ENCODE measurements at regions not wholly inside any gene's neighbourhood (a gene's known extent, or its start where the extent isn't known, plus 50 kb on each side); places are given as distances from the start of the nearest gene placed in this dataset.

DNA sequence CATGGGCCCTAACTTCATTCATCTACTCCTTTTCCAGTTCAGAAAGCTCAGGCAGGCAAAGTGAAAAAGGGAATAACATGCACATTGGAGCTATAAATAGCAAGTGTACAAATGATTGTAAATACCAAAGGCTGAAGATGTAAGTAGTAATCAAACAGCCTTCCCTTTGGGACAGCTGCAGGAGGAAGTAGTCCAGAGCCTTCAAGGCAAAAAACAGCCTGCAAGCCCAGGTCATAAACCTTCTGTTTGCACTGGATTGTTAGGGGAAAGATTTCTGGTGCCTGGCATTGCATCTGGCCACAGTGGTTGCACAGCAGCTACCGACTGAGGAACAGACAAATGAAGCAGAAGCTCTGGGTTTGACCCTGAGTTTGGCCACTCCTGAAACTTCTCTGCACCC, 98.6 kb upstream of the PMFBP1 start:
- no peaks in the 10 kb centered on the region for H3K79me2 ChIP-seq (replicated peaks; ENCODE audit: insufficient read depth, low read length)
- no peaks in the 10 kb centered on the region for H3K27me3 ChIP-seq (ENCODE audit: insufficient read depth, low read depth, low read length)
- no peak overlapping the region for H3K27ac ChIP-seq (ENCODE audit: low read length)
- no peaks in the 10 kb centered on the region for H3K9me2 ChIP-seq (ENCODE audit: insufficient read depth, low read length)
- H3K9ac ChIP-seq (ENCODE audit: low read length): no peak overlapping the region
- H3F3A ChIP-seq (ENCODE audit: insufficient read depth, low read length, poor library complexity, severe bottlenecking): no peaks in the 10 kb centered on the region
- TF ChIP-seq, protein P1, sequence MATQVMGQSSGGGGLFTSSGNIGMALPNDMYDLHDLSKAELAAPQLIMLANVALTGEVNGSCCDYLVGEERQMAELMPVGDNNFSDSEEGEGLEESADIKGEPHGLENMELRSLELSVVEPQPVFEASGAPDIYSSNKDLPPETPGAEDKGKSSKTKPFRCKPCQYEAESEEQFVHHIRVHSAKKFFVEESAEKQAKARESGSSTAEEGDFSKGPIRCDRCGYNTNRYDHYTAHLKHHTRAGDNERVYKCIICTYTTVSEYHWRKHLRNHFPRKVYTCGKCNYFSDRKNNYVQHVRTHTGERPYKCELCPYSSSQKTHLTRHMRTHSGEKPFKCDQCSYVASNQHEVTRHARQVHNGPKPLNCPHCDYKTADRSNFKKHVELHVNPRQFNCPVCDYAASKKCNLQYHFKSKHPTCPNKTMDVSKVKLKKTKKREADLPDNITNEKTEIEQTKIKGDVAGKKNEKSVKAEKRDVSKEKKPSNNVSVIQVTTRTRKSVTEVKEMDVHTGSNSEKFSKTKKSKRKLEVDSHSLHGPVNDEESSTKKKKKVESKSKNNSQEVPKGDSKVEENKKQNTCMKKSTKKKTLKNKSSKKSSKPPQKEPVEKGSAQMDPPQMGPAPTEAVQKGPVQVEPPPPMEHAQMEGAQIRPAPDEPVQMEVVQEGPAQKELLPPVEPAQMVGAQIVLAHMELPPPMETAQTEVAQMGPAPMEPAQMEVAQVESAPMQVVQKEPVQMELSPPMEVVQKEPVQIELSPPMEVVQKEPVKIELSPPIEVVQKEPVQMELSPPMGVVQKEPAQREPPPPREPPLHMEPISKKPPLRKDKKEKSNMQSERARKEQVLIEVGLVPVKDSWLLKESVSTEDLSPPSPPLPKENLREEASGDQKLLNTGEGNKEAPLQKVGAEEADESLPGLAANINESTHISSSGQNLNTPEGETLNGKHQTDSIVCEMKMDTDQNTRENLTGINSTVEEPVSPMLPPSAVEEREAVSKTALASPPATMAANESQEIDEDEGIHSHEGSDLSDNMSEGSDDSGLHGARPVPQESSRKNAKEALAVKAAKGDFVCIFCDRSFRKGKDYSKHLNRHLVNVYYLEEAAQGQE (IDR thresholded peaks at IDR 0.05; ENCODE audit: borderline replicate concordance): no peak
- TF ChIP-seq SMC3 (conservative IDR thresholded peaks at IDR 0.05; ENCODE audit: poor library complexity) (no peak), MXI1 (conservative IDR thresholded peaks at IDR 0.05; ENCODE audit: poor library complexity, severe bottlenecking) (no peak), EP300 (conservative IDR thresholded peaks at IDR 0.05; ENCODE audit: poor library complexity, severe bottlenecking) (no peak), EZH2 (IDR thresholded peaks at IDR 0.05; ENCODE audit: borderline replicate concordance, insufficient read depth, low read length, poor library complexity, severe bottlenecking) (no peak), TAF1 (IDR thresholded peaks at IDR 0.05; ENCODE audit: low read depth) (no peak), POLR2AphosphoS5 (IDR thresholded peaks at IDR 0.05) (no peak), RAD21 (conservative IDR thresholded peaks at IDR 0.05) (no peak)
- TF ChIP-seq, protein P2, sequence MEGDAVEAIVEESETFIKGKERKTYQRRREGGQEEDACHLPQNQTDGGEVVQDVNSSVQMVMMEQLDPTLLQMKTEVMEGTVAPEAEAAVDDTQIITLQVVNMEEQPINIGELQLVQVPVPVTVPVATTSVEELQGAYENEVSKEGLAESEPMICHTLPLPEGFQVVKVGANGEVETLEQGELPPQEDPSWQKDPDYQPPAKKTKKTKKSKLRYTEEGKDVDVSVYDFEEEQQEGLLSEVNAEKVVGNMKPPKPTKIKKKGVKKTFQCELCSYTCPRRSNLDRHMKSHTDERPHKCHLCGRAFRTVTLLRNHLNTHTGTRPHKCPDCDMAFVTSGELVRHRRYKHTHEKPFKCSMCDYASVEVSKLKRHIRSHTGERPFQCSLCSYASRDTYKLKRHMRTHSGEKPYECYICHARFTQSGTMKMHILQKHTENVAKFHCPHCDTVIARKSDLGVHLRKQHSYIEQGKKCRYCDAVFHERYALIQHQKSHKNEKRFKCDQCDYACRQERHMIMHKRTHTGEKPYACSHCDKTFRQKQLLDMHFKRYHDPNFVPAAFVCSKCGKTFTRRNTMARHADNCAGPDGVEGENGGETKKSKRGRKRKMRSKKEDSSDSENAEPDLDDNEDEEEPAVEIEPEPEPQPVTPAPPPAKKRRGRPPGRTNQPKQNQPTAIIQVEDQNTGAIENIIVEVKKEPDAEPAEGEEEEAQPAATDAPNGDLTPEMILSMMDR (IDR thresholded peaks at IDR 0.05; ENCODE audit: poor library complexity, severe bottlenecking): no peak
- H3K36me3 ChIP-seq (ENCODE audit: insufficient read depth, low read length): no peaks in the 10 kb centered on the region
- no peaks in the 10 kb centered on the region for H4K20me1 ChIP-seq (ENCODE audit: insufficient read depth)
- H3K4me3 ChIP-seq (ENCODE audit: low read length): no peak overlapping the region
- no peak overlapping the region for H3K4me2 ChIP-seq (ENCODE audit: low read length)
- H3K9me3 ChIP-seq (ENCODE audit: low read length): no peaks in the 10 kb centered on the region
- H2AFZ ChIP-seq (ENCODE audit: low read depth, low read length): no peak overlapping the region

DNA sequence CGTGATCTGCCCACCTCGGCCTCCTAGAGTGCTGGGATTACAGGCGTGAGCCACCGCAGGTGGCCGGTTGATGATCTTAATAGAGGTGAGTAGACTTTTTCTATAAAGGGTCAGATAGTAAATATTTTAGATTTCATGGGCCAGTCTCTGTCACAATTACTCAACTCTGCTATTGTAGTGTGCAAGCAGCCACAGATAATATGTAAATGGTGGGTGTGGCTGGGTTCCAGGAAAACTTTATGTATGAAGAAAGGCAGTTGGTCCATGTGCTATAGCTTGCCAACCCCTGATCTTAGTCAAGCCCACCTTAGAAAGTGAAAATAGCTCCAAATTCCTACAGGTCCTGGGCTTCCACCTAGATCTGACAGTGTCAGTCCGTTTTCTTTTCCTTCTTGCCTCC, 94.9 kb upstream of the PMFBP1 start:
- H3K36me3 ChIP-seq (ENCODE audit: insufficient read depth, low read length): no peaks in the 10 kb centered on the region
- H3K4me3 ChIP-seq (ENCODE audit: low read length): no peak overlapping the region
- no peak for TF ChIP-seq MXI1 (conservative IDR thresholded peaks at IDR 0.05; ENCODE audit: poor library complexity, severe bottlenecking)
- TF ChIP-seq EP300 (conservative IDR thresholded peaks at IDR 0.05; ENCODE audit: poor library complexity, severe bottlenecking): no peak
- TF ChIP-seq EZH2 (IDR thresholded peaks at IDR 0.05; ENCODE audit: borderline replicate concordance, insufficient read depth, low read length, poor library complexity, severe bottlenecking): no peak
- TF ChIP-seq RAD21 (conservative IDR thresholded peaks at IDR 0.05): no peak
- TF ChIP-seq TAF1 (IDR thresholded peaks at IDR 0.05; ENCODE audit: low read depth): no peak
- TF ChIP-seq, protein P2 (IDR thresholded peaks at IDR 0.05; ENCODE audit: poor library complexity, severe bottlenecking): no peak
- no peak for TF ChIP-seq SMC3 (conservative IDR thresholded peaks at IDR 0.05; ENCODE audit: poor library complexity)
- TF ChIP-seq, protein P1 (IDR thresholded peaks at IDR 0.05; ENCODE audit: borderline replicate concordance): no peak
- H2AFZ ChIP-seq (ENCODE audit: low read depth, low read length): no peak overlapping the region
- no peaks in the 10 kb centered on the region for H3K9me2 ChIP-seq (ENCODE audit: insufficient read depth, low read length)
- H3K79me2 ChIP-seq (replicated peaks; ENCODE audit: insufficient read depth, low read length): no peaks in the 10 kb centered on the region
- H3K9ac ChIP-seq (ENCODE audit: low read length): no peak overlapping the region
- H3K9me3 ChIP-seq (ENCODE audit: low read length): no peaks in the 10 kb centered on the region
- no peak overlapping the region for H3K4me2 ChIP-seq (ENCODE audit: low read length)
- H4K20me1 ChIP-seq (ENCODE audit: insufficient read depth): no peaks in the 10 kb centered on the region
- no peak overlapping the region for H3K27ac ChIP-seq (ENCODE audit: low read length)
- no peaks in the 10 kb centered on the region for H3K27me3 ChIP-seq (ENCODE audit: insufficient read depth, low read depth, low read length)
- H3F3A ChIP-seq (ENCODE audit: insufficient read depth, low read length, poor library complexity, severe bottlenecking): no peaks in the 10 kb centered on the region
